ENCODE measurements at regions not wholly inside any gene's neighbourhood (a gene's known extent, or its start where the extent isn't known, plus 50 kb on each side); places are given as distances from the start of the nearest gene placed in this dataset.

DNA sequence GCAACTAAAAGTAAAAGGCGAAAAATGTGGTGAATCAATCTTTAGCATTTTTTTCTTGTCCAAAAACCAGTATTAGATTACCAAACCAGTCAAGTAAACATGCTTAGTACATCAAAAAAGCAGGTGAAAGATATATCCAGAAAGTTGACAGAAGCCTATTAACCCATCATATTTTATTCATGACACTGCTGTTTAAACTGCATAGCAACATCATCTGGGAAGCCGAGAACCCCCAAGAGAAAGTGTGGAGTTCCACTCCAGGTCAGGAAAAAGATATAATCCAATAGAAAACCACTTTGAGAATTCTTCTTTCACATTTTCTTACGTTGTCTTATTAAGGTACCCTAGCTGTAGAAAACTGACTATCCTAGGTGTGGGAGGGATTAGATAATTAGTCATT is 466.8 kb upstream of the CDH8 start:
- DNase-seq (ENCODE audit: low read depth, low spot score) (no peak), ATAC-seq (no peak), FAIRE-seq (no peak)
- no peaks in the 10 kb centered on the region for H3K27me3 ChIP-seq (replicated peaks in 1 of 2; ENCODE audit: control insufficient read depth in 2 of 2, insufficient read depth in 2 of 2, low read length in 1 of 2)
- no peaks in the 10 kb centered on the region for H3K4me1 ChIP-seq (ENCODE audit: control insufficient read depth, insufficient read depth, low read length)
- ChIA-PET RAD21 (ENCODE audit: unreplicated experiment) (no interaction called here), SMC1A (ENCODE audit: uncharacterized antibody, unreplicated experiment) (no interaction called here), CTCF (no interaction called here), POLR2A (no interaction called here)
- TF ChIP-seq MEF2B (IDR thresholded peaks at IDR 0.05; ENCODE audit: partially characterized antibody, poor library complexity, severe bottlenecking) = no peak
- TF ChIP-seq SMAD5 (IDR thresholded peaks at IDR 0.05; ENCODE audit: low read depth) = no peak
- no peak for TF ChIP-seq RCOR1 (conservative IDR thresholded peaks at IDR 0.05; ENCODE audit: low read depth, low read length)
- no peak for TF ChIP-seq BCLAF1 (IDR thresholded peaks at IDR 0.05)
- no peak for TF ChIP-seq KLF5 (IDR thresholded peaks at IDR 0.05; ENCODE audit: partially characterized antibody)
- no peak for TF ChIP-seq GATAD2B (conservative IDR thresholded peaks at IDR 0.05; ENCODE audit: low read depth)
- no peak for TF ChIP-seq CHD2 (IDR thresholded peaks at IDR 0.05; ENCODE audit: borderline replicate concordance, low read depth, low read length)
- H2AFZ ChIP-seq (ENCODE audit: control insufficient read depth, low read depth, low read length) = no peak overlapping the region
- BruUV-seq (replicated peaks) = no TSS peak
- H3K79me2 ChIP-seq (ENCODE audit: control insufficient read depth, insufficient read depth, low read length) = no peaks in the 10 kb centered on the region
- H3K4me2 ChIP-seq (ENCODE audit: control insufficient read depth, insufficient read depth) = no peak overlapping the region
- H4K20me1 ChIP-seq (ENCODE audit: control insufficient read depth, insufficient read depth) = no peaks in the 10 kb centered on the region
- H3K4me3 ChIP-seq = no peak overlapping the region
- no peaks in the 10 kb centered on the region for H3K36me3 ChIP-seq (ENCODE audit: control insufficient read depth in 2 of 2, insufficient read depth in 2 of 2, low read length in 1 of 2)
- H3K9me3 ChIP-seq (replicated peaks; ENCODE audit: control insufficient read depth, insufficient read depth, low read length) = no peaks in the 10 kb centered on the region
- in situ Hi-C loops (cut with MboI) (no loop called here), intact Hi-C loops (cut with micrococcal nuclease; ENCODE audit: unreplicated experiment) (loop anchor here (1.0 kb wide), 1 partner anchor 16 kb away; no protein-coding TSS in a partner anchor)
- no peak overlapping the region for H3K27ac ChIP-seq (ENCODE audit: control insufficient read depth, insufficient read depth)
- H3K9ac ChIP-seq (ENCODE audit: control insufficient read depth, insufficient read depth, low read length) = no peak overlapping the region
- WGBS (ENCODE audit: insufficient coverage, insufficient replicate concordance, low lambda C conversion rate, missing lambda C conversion rate) = 1% methylated on average over 3 of the region's 3 CpGs
